ENCODE measurements at regions not wholly inside any gene's neighbourhood (a gene's known extent, or its start where the extent isn't known, plus 50 kb on each side); places are given as distances from the start of the nearest gene placed in this dataset.

- no peak overlapping the region for H3K4me3 ChIP-seq (ENCODE audit: low read depth, low read length)
- no peak overlapping the region for H3K27ac ChIP-seq (ENCODE audit: low read depth, low read length)
- H3K9ac ChIP-seq (ENCODE audit: low read depth, low read length) = no peak overlapping the region
- no peaks in the 10 kb centered on the region for H3K27me3 ChIP-seq (ENCODE audit: control insufficient read depth, insufficient read depth, low read length)
- no peaks in the 10 kb centered on the region for H3K4me1 ChIP-seq (ENCODE audit: control insufficient read depth, insufficient read depth, low read length)
- no peaks in the 10 kb centered on the region for H3K36me3 ChIP-seq (ENCODE audit: control insufficient read depth, insufficient read depth, low read length)
- no peaks in the 10 kb centered on the region for H3K9me3 ChIP-seq (ENCODE audit: control insufficient read depth, insufficient read depth, low read length)
These were observed 784.4 kb upstream of the ADGRL4 start for GRCh38 chr1:79790950-79791349.

GRCh38 chr1:79787631-79788030, 781.1 kb upstream of the ADGRL4 start:
- Histone ChIP-seq H3K27ac (ENCODE audit: low read depth, low read length) (no peak overlapping the region), H3K4me1 (ENCODE audit: control insufficient read depth, insufficient read depth, low read length) (no peaks in the 10 kb centered on the region), H3K27me3 (ENCODE audit: control insufficient read depth, insufficient read depth, low read length) (no peaks in the 10 kb centered on the region), H3K4me3 (ENCODE audit: low read depth, low read length) (no peak overlapping the region), H3K36me3 (ENCODE audit: control insufficient read depth, insufficient read depth, low read length) (no peaks in the 10 kb centered on the region), H3K9ac (ENCODE audit: low read depth, low read length) (no peak overlapping the region), H3K9me3 (ENCODE audit: control insufficient read depth, insufficient read depth, low read length) (no peaks in the 10 kb centered on the region)

GRCh38 chr1:79785964-79786363, 779.4 kb upstream of the ADGRL4 start:
- H3K27me3 ChIP-seq (ENCODE audit: control insufficient read depth, insufficient read depth, low read length) = no peaks in the 10 kb centered on the region
- no peaks in the 10 kb centered on the region for H3K36me3 ChIP-seq (ENCODE audit: control insufficient read depth, insufficient read depth, low read length)
- no peak overlapping the region for H3K4me3 ChIP-seq (ENCODE audit: low read depth, low read length)
- H3K9ac ChIP-seq (ENCODE audit: low read depth, low read length) = no peak overlapping the region
- H3K4me1 ChIP-seq (ENCODE audit: control insufficient read depth, insufficient read depth, low read length) = no peaks in the 10 kb centered on the region
- no peak overlapping the region for H3K27ac ChIP-seq (ENCODE audit: low read depth, low read length)
- no peaks in the 10 kb centered on the region for H3K9me3 ChIP-seq (ENCODE audit: control insufficient read depth, insufficient read depth, low read length)

- Histone ChIP-seq H3K27ac (ENCODE audit: low read depth, low read length) (no peak overlapping the region), H3K9me3 (ENCODE audit: control insufficient read depth, insufficient read depth, low read length) (no peaks in the 10 kb centered on the region), H3K4me1 (ENCODE audit: control insufficient read depth, insufficient read depth, low read length) (no peaks in the 10 kb centered on the region), H3K36me3 (ENCODE audit: control insufficient read depth, insufficient read depth, low read length) (no peaks in the 10 kb centered on the region), H3K27me3 (ENCODE audit: control insufficient read depth, insufficient read depth, low read length) (no peaks in the 10 kb centered on the region), H3K9ac (ENCODE audit: low read depth, low read length) (no peak overlapping the region), H3K4me3 (ENCODE audit: low read depth, low read length) (no peak overlapping the region)
These were observed 779.0 kb upstream of the ADGRL4 start for GRCh38 chr1:79785561-79785960.

- Histone ChIP-seq H3K36me3 (ENCODE audit: control insufficient read depth, insufficient read depth, low read length) (no peaks in the 10 kb centered on the region), H3K4me3 (ENCODE audit: low read depth, low read length) (no peak overlapping the region), H3K27me3 (ENCODE audit: control insufficient read depth, insufficient read depth, low read length) (no peaks in the 10 kb centered on the region), H3K27ac (ENCODE audit: low read depth, low read length) (no peak overlapping the region), H3K4me1 (ENCODE audit: control insufficient read depth, insufficient read depth, low read length) (no peaks in the 10 kb centered on the region), H3K9me3 (ENCODE audit: control insufficient read depth, insufficient read depth, low read length) (no peaks in the 10 kb centered on the region), H3K9ac (ENCODE audit: low read depth, low read length) (no peak overlapping the region)
These were observed 774.7 kb upstream of the ADGRL4 start for GRCh38 chr1:79781261-79781660.

GRCh38 chr1:79777481-79778219, 771.1 kb upstream of the ADGRL4 start:
- no peak overlapping the region for H3K27ac ChIP-seq (ENCODE audit: low read depth, low read length)
- no peak overlapping the region for H3K4me3 ChIP-seq (ENCODE audit: low read depth, low read length)
- no peaks in the 10 kb centered on the region for H3K27me3 ChIP-seq (ENCODE audit: control insufficient read depth, insufficient read depth, low read length)

GRCh38 chr1:79775402-79775801, 768.9 kb upstream of the ADGRL4 start:
- H3K36me3 ChIP-seq (ENCODE audit: control insufficient read depth, insufficient read depth, low read length) = no peaks in the 10 kb centered on the region
- H3K4me3 ChIP-seq (ENCODE audit: low read depth, low read length) = no peak overlapping the region
- no peaks in the 10 kb centered on the region for H3K27me3 ChIP-seq (ENCODE audit: control insufficient read depth, insufficient read depth, low read length)
- H3K4me1 ChIP-seq (ENCODE audit: control insufficient read depth, insufficient read depth, low read length) = no peaks in the 10 kb centered on the region
- no peaks in the 10 kb centered on the region for H3K9me3 ChIP-seq (ENCODE audit: control insufficient read depth, insufficient read depth, low read length)
- no peak overlapping the region for H3K9ac ChIP-seq (ENCODE audit: low read depth, low read length)
- no peak overlapping the region for H3K27ac ChIP-seq (ENCODE audit: low read depth, low read length)

More at GRCh38 chr1:79777481-79778219, 771.1 kb upstream of the ADGRL4 start:
- Histone ChIP-seq H3K4me1 (ENCODE audit: control insufficient read depth, insufficient read depth, low read length) (no peaks in the 10 kb centered on the region), H3K9me3 (ENCODE audit: control insufficient read depth, insufficient read depth, low read length) (no peaks in the 10 kb centered on the region), H3K36me3 (ENCODE audit: control insufficient read depth, insufficient read depth, low read length) (no peaks in the 10 kb centered on the region), H3K9ac (ENCODE audit: low read depth, low read length) (no peak overlapping the region)

- Histone ChIP-seq H3K36me3 (ENCODE audit: control insufficient read depth, insufficient read depth, low read length) (no peaks in the 10 kb centered on the region), H3K27ac (ENCODE audit: low read depth, low read length) (no peak overlapping the region), H3K27me3 (ENCODE audit: control insufficient read depth, insufficient read depth, low read length) (no peaks in the 10 kb centered on the region), H3K4me1 (ENCODE audit: control insufficient read depth, insufficient read depth, low read length) (no peaks in the 10 kb centered on the region), H3K9ac (ENCODE audit: low read depth, low read length) (no peak overlapping the region), H3K4me3 (ENCODE audit: low read depth, low read length) (no peak overlapping the region), H3K9me3 (ENCODE audit: control insufficient read depth, insufficient read depth, low read length) (no peaks in the 10 kb centered on the region)
These were observed 766.9 kb upstream of the ADGRL4 start for GRCh38 chr1:79773385-79773784.

GRCh38 chr1:79762461-79762860, 755.9 kb upstream of the ADGRL4 start:
- H3K9me3 ChIP-seq (ENCODE audit: control insufficient read depth, insufficient read depth, low read length) = no peaks in the 10 kb centered on the region; the same call in 1 of the 2 replicates
- H3K27me3 ChIP-seq (ENCODE audit: control insufficient read depth, insufficient read depth, low read length) = no peaks in the 10 kb centered on the region
- no peak overlapping the region for H3K27ac ChIP-seq (ENCODE audit: low read depth, low read length)
- H3K9ac ChIP-seq (ENCODE audit: low read depth, low read length) = no peak overlapping the region
- H3K4me1 ChIP-seq (ENCODE audit: control insufficient read depth, insufficient read depth, low read length) = no peaks in the 10 kb centered on the region
- H3K36me3 ChIP-seq (ENCODE audit: control insufficient read depth, insufficient read depth, low read length) = no peaks in the 10 kb centered on the region
- H3K4me3 ChIP-seq (ENCODE audit: low read depth, low read length) = no peak overlapping the region

GRCh38 chr1:79760531-79760930, 754.0 kb upstream of the ADGRL4 start:
- no peak overlapping the region for H3K4me3 ChIP-seq (ENCODE audit: low read depth, low read length)
- H3K36me3 ChIP-seq (ENCODE audit: control insufficient read depth, insufficient read depth, low read length) = no peaks in the 10 kb centered on the region
- H3K9ac ChIP-seq (ENCODE audit: low read depth, low read length) = no peak overlapping the region
- no peaks in the 10 kb centered on the region; the same call in 1 of the 2 replicates for H3K9me3 ChIP-seq (ENCODE audit: control insufficient read depth, insufficient read depth, low read length)
- H3K4me1 ChIP-seq (ENCODE audit: control insufficient read depth, insufficient read depth, low read length) = no peaks in the 10 kb centered on the region
- no peak overlapping the region for H3K27ac ChIP-seq (ENCODE audit: low read depth, low read length)
- no peaks in the 10 kb centered on the region for H3K27me3 ChIP-seq (ENCODE audit: control insufficient read depth, insufficient read depth, low read length)

- no peaks in the 10 kb centered on the region for H3K27me3 ChIP-seq (ENCODE audit: control insufficient read depth, insufficient read depth, low read length)
- H3K9me3 ChIP-seq (ENCODE audit: control insufficient read depth, insufficient read depth, low read length) = no peaks in the 10 kb centered on the region
- no peak overlapping the region for H3K9ac ChIP-seq (ENCODE audit: low read depth, low read length)
- H3K4me3 ChIP-seq (ENCODE audit: low read depth, low read length) = no peak overlapping the region
- no peaks in the 10 kb centered on the region for H3K36me3 ChIP-seq (ENCODE audit: control insufficient read depth, insufficient read depth, low read length)
- H3K4me1 ChIP-seq (ENCODE audit: control insufficient read depth, insufficient read depth, low read length) = no peaks in the 10 kb centered on the region
- no peak overlapping the region for H3K27ac ChIP-seq (ENCODE audit: low read depth, low read length)
These were observed 743.1 kb upstream of the ADGRL4 start for GRCh38 chr1:79749607-79750006.

All from HUES48 (cell line).